Esophagus (tissue), 2 donors: ENCODE measurements at regions not wholly inside any gene's neighbourhood (a gene's known extent, or its start where the extent isn't known, plus 50 kb on each side); places are given as distances from the start of the nearest gene placed in this dataset.

ENCODE experiments used
- H3K27ac ChIP-seq, 2 donors: one replicate each; pipeline ENCODE4 v1.5.1; 2013; ENCODE audit warnings: low read depth in 2 of 2, mild to moderate bottlenecking in 2 of 2, inconsistent platforms in 1 of 2, low read length in 1 of 2, moderate library complexity in 1 of 2
- H3K27me3 ChIP-seq, 2 donors: one replicate each; pipeline ENCODE4 v1.6.1; 2013; ENCODE audit warnings: low read length in 2 of 2, control low read depth in 1 of 2, mild to moderate bottlenecking in 1 of 2; ENCODE audit not compliant: insufficient read depth in 2 of 2, control insufficient read depth in 1 of 2
- H3K36me3 ChIP-seq, 2 donors: one replicate each; pipeline ENCODE4 v1.6.1; 2013; ENCODE audit warnings: low read length in 1 of 2; ENCODE audit not compliant: control insufficient read depth in 2 of 2, insufficient read depth in 2 of 2
- H3K4me1 ChIP-seq, 2 donors: one replicate each; pipeline ENCODE4 v1.6.1; 2013; ENCODE audit warnings: low read length in 1 of 2; ENCODE audit not compliant: control insufficient read depth in 2 of 2, insufficient read depth in 2 of 2
- H3K4me3 ChIP-seq, 2 donors: one replicate each; pipeline ENCODE4 v1.5.1; 2013; ENCODE audit warnings: low read length in 2 of 2, mild to moderate bottlenecking in 2 of 2, low read depth in 1 of 2, moderate library complexity in 1 of 2
- H3K9me3 ChIP-seq, 2 donors: one replicate each; pipeline ENCODE4 v1.6.1; 2013; ENCODE audit warnings: mild to moderate bottlenecking in 2 of 2, low read depth in 1 of 2, low read length in 1 of 2, moderate library complexity in 1 of 2; ENCODE audit not compliant: control insufficient read depth in 2 of 2, insufficient read depth in 1 of 2
- WGBS, 2 donors: extraction: QIAGEN DNeasy Blood & Tissue Kit; methylation state at CpG; one replicate each; pipeline ENCODE4 v1.1.7; 2013; 5-methylcytosine and 5-hydroxymethylcytosine counted together
- donor health status: healthy with polysubstance abuse.
- donor health status: Bipolar disorder and iron deficiency.

DNA sequence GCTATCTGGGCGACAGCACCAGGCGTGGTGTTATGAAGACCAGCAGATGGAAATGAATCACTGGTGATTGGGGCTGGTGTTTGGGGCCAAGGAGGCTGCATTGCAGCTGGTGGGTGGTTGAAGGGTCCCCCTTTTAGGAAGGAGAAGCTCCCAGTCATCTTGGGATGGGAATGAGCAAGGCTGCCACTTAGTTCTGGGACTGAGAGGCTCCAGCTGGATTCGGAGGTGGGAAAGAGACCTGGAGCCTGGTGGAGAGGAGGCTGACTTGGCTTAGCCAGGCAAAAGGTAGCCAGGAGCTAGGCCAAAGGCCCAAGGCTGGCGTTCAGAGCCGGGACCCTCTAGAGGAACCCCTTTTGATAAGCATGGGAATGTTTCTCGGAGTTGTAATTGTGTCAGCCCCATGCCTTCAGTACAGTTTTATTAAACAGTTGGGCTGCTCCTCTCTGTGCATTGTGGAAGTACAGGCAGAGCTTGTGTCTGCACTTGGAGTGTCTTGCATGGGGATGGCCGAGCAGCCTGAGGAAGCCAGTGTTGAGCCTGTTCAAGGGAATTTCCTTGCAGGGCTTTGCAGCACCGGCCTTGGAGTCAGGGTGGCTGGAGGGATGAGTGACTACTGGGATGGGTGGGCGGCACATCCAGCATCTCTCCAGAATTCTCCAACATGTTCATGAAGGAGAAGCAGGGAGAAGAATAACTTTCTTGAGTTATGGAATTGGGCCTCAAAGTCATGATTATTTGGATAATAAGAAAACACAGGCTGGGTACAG is 234.9 kb downstream of the BAMBI start:
- Histone ChIP-seq H3K27ac (no peak overlapping the region), H3K4me3 (no peak overlapping the region), H3K36me3 (no peaks in the 10 kb centered on the region), H3K27me3 (no peaks in the 10 kb centered on the region), H3K4me1 (peaks cover 0 to 2% of the 10 kb centered on the region in 2 donors), H3K9me3 (no peaks in the 10 kb centered on the region)
- 93 to 94% methylated on average over 9 of the region's 9 CpGs for WGBS, 2 donors

DNA sequence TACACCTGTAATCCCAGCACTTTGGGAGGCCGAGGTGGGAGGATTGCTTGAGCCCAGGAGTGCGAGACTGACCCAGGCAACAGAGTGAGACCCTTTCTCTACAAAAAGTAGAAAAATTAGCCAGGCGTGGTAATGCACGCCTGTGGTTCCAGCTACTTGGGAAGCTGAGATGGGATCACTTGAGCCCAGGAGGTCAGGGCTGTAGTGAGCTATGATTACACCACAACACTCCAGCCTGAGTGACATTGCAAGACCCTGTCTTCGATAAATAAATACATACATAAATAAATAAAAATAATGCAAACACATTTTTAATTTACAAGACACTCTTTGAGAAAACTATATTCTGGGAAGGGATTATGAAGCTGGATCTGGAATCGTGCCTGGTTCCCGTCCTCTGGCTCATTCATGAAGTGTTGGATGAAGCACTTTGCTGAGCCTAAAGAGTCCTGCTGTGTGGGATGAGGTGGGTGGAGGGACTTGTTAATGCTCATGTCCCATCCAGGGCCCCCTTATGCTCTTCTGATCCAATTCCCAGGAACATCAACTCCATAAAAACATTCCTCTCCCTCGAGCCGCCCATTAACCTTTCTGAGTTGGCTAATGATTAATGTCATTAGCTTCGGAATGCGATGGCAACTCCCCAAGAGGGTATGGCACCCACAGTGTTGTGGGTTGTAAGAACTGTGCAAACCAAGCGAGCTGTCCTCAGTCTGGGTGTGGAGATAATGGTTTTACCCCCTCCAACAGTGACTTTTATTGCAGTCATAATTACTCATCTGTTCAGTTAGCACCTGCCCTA is 236.3 kb downstream of the BAMBI start:
- Histone ChIP-seq H3K27ac (no peak overlapping the region), H3K9me3 (no peaks in the 10 kb centered on the region), H3K4me3 (no peak overlapping the region), H3K36me3 (no peaks in the 10 kb centered on the region), H3K4me1 (peaks cover 0 to 2% of the 10 kb centered on the region in 2 donors), H3K27me3 (no peaks in the 10 kb centered on the region)
- WGBS, 2 donors = 71 to 80% methylated on average over 12 of the region's 12 CpGs

DNA sequence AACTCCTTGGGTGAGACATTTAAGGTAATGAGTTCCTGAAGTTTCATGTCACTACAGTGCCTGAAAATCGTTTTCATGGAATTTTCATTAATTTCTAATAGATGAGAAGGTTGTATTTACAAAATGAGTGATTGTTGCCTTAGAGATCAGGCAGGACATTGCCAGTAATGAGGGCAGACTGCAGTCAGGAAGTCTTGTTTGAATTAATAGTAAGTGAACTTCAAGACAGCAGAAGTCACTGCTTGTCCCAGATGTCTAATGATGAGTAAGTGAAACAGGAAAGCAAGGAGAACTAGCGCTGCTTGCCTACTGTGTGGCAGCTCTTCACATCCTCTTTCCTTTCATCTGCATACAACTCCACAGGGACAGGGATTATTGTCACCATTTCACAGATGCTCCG is 237.4 kb downstream of the BAMBI start:
- Histone ChIP-seq H3K4me1 (peaks cover 0 to 2% of the 10 kb centered on the region in 2 donors), H3K9me3 (no peaks in the 10 kb centered on the region), H3K36me3 (no peaks in the 10 kb centered on the region), H3K4me3 (no peak overlapping the region), H3K27ac (no peak overlapping the region), H3K27me3 (no peaks in the 10 kb centered on the region)
- 53 to 65% methylated on average over 3 of the region's 3 CpGs for WGBS, 2 donors

DNA sequence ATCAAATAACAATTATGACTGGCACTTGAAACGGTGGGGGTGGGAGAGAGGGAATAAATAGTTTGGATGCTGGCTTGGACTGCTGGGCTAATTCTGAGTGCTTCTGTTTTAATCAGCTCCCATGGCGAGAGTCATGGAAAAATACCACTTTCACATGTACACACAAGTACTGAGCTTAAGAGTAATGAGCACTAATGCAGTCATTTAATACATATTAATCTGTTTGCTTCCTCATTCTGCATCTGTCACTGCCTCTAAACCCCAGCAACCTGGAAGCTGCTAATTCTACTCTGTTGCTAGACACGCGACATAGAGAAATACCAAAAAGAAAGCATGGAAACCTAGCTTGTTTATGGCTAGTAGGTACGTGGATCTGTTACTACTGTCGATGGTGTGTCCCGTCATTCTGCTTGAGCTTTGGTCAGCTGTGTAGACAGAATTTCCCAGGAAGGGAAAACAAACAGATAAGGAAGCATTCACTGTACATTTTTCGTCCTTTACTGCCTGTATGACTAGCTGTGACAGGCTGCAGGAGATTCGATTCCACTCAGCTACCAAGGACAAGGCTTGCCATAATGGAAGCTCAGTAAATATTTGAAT is 238.8 kb downstream of the BAMBI start:
- Histone ChIP-seq H3K4me1 (peaks cover 0 to 2% of the 10 kb centered on the region in 2 donors), H3K27me3 (no peaks in the 10 kb centered on the region), H3K36me3 (no peaks in the 10 kb centered on the region), H3K27ac (peak overlapping the region in 1 of 2 donors; percentile 59), H3K4me3 (no peak overlapping the region), H3K9me3 (no peaks in the 10 kb centered on the region)
- 52 to 56% methylated on average over 9 of the region's 9 CpGs for WGBS, 2 donors

DNA sequence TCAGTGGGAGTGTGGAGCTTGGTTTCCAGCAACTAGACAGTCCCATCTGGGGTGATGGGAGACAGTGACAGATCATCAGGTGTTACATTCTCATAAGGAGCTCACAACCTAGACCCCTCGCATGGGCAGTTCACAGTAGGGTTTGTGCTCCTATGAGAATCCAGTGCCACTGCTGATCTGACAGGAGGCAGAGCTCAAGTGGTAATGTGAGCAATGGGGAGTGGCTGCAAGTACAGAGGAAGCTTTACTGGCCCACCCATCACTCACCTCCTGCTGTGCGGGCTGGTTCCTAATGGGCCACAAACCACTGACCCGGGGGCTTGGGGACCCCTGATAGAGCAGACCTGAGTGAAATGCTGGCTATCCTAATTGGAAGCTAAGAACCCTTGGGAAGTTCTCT is 242.8 kb downstream of the BAMBI start:
- H3K9me3 ChIP-seq = no peaks in the 10 kb centered on the region
- no peak overlapping the region for H3K27ac ChIP-seq
- H3K4me3 ChIP-seq = no peak overlapping the region
- no peaks in the 10 kb centered on the region for H3K36me3 ChIP-seq
- no peaks in the 10 kb centered on the region for H3K27me3 ChIP-seq
- H3K4me1 ChIP-seq = no peaks in the 10 kb centered on the region
- WGBS, 2 donors = 82 to 93% methylated on average over 3 of the region's 3 CpGs

DNA sequence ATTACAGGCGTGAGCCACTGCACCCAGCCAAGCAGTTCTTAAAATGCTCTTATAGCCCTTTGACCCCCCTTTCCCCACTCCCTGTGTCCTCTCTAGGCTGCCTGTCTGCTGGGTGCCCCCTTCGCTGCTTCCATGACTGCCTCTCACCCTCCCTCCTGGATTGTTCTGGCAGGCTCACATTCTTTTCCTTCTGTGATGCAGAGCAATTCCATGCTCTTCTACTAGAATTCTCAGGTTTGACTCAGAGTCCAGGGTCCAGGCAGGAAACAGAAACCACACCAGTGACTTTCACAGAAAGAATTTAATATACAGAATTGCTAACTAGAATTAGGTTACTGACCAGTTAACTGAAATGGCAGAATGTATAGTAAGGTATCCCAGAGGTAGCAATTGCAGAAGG is 244.8 kb downstream of the BAMBI start:
- 93 to 100% methylated on average over 2 of the region's 2 CpGs for WGBS, 2 donors
- no peak overlapping the region for H3K4me3 ChIP-seq
- no peak overlapping the region for H3K27ac ChIP-seq
- H3K4me1 ChIP-seq = no peaks in the 10 kb centered on the region
- no peaks in the 10 kb centered on the region for H3K27me3 ChIP-seq
- H3K36me3 ChIP-seq = no peaks in the 10 kb centered on the region
- H3K9me3 ChIP-seq = no peaks in the 10 kb centered on the region

DNA sequence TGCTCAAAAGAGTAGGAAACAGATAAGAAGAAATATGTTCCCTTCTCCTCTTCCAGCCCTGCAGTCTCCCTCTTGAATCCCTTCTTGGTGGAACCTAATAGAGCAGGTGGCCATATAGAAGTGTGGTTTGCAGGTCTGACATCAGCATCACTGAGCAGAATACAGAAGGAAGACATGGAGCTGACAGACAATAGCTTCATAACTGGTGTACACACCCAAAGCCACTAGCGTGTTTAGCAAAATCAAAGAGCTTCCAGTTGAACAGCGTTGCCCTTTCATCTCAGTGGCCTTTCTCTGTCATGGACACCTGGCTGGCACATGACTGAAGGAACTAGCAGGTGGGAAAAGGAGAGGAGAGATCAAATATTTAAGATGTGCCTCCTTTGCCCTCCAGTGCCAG is 245.5 kb downstream of the BAMBI start:
- Histone ChIP-seq H3K4me3 (no peak overlapping the region), H3K4me1 (no peaks in the 10 kb centered on the region), H3K9me3 (no peaks in the 10 kb centered on the region), H3K27ac (no peak overlapping the region), H3K27me3 (no peaks in the 10 kb centered on the region), H3K36me3 (no peaks in the 10 kb centered on the region)
- WGBS, 2 donors = 75 to 81% methylated on average over 2 of the region's 2 CpGs

DNA sequence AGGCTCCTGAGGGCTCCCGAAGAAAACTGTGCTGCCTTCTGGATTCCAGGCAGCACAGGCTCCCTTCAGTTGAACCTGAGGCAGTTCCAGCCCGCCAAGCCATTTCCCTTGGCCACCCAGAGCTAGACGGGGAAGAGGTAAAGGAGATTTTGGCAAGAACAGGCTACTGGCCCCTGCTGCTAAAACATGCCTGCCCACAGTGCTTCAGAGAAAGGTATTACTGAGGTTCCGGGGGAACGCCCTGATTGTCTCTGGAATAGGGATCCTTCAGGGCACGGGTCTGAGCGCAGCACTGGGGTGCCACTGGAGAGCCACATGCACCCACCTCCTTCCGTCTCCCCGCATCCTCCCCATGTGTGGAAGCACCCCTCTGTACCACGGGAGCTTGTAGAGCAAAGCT is 247.4 kb downstream of the BAMBI start:
- no peaks in the 10 kb centered on the region for H3K27me3 ChIP-seq
- no peaks in the 10 kb centered on the region for H3K4me1 ChIP-seq
- H3K4me3 ChIP-seq = no peak overlapping the region
- H3K36me3 ChIP-seq = no peaks in the 10 kb centered on the region
- WGBS, 2 donors = 68 to 76% methylated on average over 10 of the region's 10 CpGs
- no peaks in the 10 kb centered on the region for H3K9me3 ChIP-seq
- H3K27ac ChIP-seq = no peak overlapping the region

DNA sequence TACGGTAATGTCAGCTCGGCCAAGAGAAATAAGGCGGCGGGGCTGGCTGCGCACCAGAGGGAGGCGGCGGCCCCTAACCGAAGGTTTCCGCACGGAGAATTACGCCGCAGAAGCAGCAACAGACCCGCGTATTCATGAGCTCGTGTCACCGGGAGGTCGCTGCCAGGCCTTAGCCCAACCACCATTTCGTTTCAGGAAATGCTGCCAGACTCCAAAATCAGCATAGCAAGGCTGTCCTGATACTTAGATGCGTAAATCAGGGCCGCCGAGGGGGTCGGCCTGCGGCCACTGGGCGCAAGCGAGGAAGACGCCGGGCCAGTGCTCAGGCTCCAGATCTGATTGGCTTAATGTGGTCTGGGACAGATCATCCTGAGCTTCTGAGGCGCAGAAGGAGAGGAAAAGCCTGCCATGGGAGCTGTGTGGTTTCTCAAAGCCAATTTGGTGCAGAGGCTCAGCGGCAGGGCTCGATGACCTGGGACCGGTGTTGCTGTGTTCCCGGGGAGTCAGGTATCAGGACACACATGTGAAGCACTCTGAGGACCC is 247.9 kb downstream of the BAMBI start:
- Histone ChIP-seq H3K36me3 (no peaks in the 10 kb centered on the region), H3K27me3 (no peaks in the 10 kb centered on the region), H3K4me3 (no peak overlapping the region), H3K9me3 (no peaks in the 10 kb centered on the region), H3K4me1 (no peaks in the 10 kb centered on the region), H3K27ac (no peak overlapping the region)
- WGBS, 2 donors = 54 to 62% methylated on average over 32 of the region's 32 CpGs
